Mammary epithelial cell (primary cell): ENCODE measurements at regions not wholly inside any gene's neighbourhood (a gene's known extent, or its start where the extent isn't known, plus 50 kb on each side); places are given as distances from the start of the nearest gene placed in this dataset.

ENCODE experiments used
- EZH2 ChIP-seq: IDR thresholded peaks from 2 replicates; pipeline ENCODE4 v1.6.1; 2012; ENCODE audit warnings: low read length, inconsistent platforms, borderline replicate concordance
- TF ChIP-seq, protein P1 (sequence below), 2 donors: IDR thresholded peaks in 1 of 2; conservative IDR thresholded peaks in 1 of 2; 2 replicates each; pipeline ENCODE4 v1.5.1; 2011 to 2012; ENCODE audit warnings: inconsistent platforms in 2 of 2, low read length in 2 of 2, mild to moderate bottlenecking in 2 of 2, control low read depth in 1 of 2, low read depth in 1 of 2; ENCODE audit not compliant: insufficient read depth in 1 of 2; ENCODE audit errors: extremely low read depth in 1 of 2

DNA sequence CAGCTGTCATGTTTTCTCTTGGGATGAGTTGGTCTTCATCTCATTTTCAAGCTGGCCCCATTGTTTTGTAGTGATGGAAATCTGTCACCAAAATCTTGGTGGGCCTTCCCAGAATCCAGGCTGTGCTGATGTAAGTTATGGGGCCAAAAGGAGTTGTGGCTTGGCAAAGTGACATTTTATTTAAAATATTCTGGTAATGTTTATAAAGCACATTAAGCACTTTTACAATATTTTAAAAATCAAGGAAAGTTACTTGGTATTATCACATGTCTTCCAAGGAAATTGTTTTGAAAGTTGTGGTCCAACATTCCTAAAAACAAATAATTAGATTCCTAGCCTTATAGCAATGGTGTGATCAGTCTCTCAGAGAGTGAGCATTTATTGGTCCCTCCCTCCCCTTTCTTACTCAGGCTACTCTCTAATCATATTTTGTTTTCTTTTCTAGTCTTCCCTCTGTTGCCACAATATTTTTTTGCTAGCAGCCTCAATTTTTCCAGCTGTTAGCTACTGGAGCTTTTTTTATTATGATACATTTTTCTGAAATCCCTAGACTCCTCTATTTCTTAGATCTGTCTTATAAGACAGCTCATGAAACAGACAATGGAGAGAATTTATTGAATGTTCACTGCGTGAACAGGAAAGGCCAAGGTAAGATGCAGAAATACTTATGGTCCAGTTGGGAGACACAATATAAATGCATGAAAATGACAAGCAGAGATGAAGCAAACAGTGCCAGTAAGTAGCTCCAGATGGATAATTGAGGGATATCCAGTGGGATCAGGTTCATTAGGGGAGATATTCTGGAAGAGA, 408.1 kb upstream of the ZNF608 start:
- TF ChIP-seq, protein P1, sequence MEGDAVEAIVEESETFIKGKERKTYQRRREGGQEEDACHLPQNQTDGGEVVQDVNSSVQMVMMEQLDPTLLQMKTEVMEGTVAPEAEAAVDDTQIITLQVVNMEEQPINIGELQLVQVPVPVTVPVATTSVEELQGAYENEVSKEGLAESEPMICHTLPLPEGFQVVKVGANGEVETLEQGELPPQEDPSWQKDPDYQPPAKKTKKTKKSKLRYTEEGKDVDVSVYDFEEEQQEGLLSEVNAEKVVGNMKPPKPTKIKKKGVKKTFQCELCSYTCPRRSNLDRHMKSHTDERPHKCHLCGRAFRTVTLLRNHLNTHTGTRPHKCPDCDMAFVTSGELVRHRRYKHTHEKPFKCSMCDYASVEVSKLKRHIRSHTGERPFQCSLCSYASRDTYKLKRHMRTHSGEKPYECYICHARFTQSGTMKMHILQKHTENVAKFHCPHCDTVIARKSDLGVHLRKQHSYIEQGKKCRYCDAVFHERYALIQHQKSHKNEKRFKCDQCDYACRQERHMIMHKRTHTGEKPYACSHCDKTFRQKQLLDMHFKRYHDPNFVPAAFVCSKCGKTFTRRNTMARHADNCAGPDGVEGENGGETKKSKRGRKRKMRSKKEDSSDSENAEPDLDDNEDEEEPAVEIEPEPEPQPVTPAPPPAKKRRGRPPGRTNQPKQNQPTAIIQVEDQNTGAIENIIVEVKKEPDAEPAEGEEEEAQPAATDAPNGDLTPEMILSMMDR (conservative IDR thresholded peaks at IDR 0.05 in 1 of 2, IDR thresholded peaks at IDR 0.05 in 1 of 2; ENCODE audit: extremely low read depth in 1 of 2, insufficient read depth in 1 of 2, low read depth in 1 of 2, low read length in 2 of 2): no peak
- TF ChIP-seq EZH2: no peak
